ENCODE measurements at regions not wholly inside any gene's neighbourhood (a gene's known extent, or its start where the extent isn't known, plus 50 kb on each side); places are given as distances from the start of the nearest gene placed in this dataset.
"Not testable (repeated sequence)": the region's sequence is repeated elsewhere in the genome, so short reads cannot be mapped to it uniquely, and the experiment has no call there.

- Histone ChIP-seq H3K27ac (no peak overlapping the region), H3K4me3 (no peak overlapping the region)
- no peak for DNase-seq (ENCODE audit: low spot score)
- TF ChIP-seq CTCF (IDR thresholded peaks at IDR 0.05): no peak
These were observed 231.0 kb upstream of the SMIM30 start for GRCh38 chr7:113349339-113349738.

- Histone ChIP-seq H3K27ac (no peak overlapping the region), H3K4me3 (no peak overlapping the region)
- TF ChIP-seq CTCF (IDR thresholded peaks at IDR 0.05): no peak
- DNase-seq (ENCODE audit: low spot score): no peak
These were observed 221.3 kb upstream of the SMIM30 start for GRCh38 chr7:113339661-113340060.

GRCh38 chr7:113338071-113338696 is 219.8 kb upstream of the SMIM30 start:
- no peak overlapping the region for H3K27ac ChIP-seq
- TF ChIP-seq CTCF (IDR thresholded peaks at IDR 0.05): no peak
- H3K4me3 ChIP-seq: no peak overlapping the region
- DNase-seq (ENCODE audit: low spot score): no peak

- not testable (repeated sequence) for H3K27ac ChIP-seq; DNase-seq (ENCODE audit: low spot score); H3K4me3 ChIP-seq
These were observed 218.5 kb upstream of the SMIM30 start for GRCh38 chr7:113336838-113337237.

- no peak for TF ChIP-seq CTCF (IDR thresholded peaks at IDR 0.05)
- Histone ChIP-seq H3K4me3 (no peak overlapping the region), H3K27ac (no peak overlapping the region)
- no peak for DNase-seq (ENCODE audit: low spot score)
These were observed 213.0 kb upstream of the SMIM30 start for GRCh38 chr7:113331155-113331898.

GRCh38 chr7:113321201-113321600 is 202.8 kb upstream of the SMIM30 start:
- TF ChIP-seq CTCF (IDR thresholded peaks at IDR 0.05): no peak
- no peak overlapping the region for H3K4me3 ChIP-seq
- no peak for DNase-seq (ENCODE audit: low spot score)
- no peak overlapping the region for H3K27ac ChIP-seq

- Histone ChIP-seq H3K4me3 (no peak overlapping the region), H3K27ac (no peak overlapping the region)
- TF ChIP-seq CTCF (IDR thresholded peaks at IDR 0.05): no peak
- DNase-seq (ENCODE audit: low spot score): no peak
These were observed 202.1 kb upstream of the SMIM30 start for GRCh38 chr7:113320419-113320818.
